ENCODE measurements at regions not wholly inside any gene's neighbourhood (a gene's known extent, or its start where the extent isn't known, plus 50 kb on each side); places are given as distances from the start of the nearest gene placed in this dataset.

DNA sequence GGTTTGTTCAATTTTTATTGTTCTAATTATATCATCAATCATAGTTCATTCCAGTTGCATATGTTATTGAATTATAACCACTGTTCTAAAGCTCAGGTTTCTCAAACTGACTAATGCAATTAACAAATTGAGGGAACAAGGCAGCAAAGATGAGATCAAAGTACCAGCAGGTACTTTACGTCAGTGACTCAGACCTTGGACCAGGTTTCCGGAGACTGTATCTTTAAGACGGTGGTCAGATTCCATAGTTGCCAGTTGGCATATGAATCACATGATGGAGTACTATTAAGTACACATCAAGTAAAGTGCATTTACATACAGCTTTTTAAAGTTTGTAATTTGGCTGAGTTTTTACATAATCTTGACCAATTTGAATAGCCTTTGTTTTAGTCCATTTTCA, 583.6 kb upstream of the ROBO2 start:
- TF ChIP-seq EZH2 (IDR thresholded peaks at IDR 0.05; ENCODE audit: borderline replicate concordance, insufficient read depth, low read depth, low read length, poor library complexity, severe bottlenecking), result no peak
- TF ChIP-seq, protein P1, sequence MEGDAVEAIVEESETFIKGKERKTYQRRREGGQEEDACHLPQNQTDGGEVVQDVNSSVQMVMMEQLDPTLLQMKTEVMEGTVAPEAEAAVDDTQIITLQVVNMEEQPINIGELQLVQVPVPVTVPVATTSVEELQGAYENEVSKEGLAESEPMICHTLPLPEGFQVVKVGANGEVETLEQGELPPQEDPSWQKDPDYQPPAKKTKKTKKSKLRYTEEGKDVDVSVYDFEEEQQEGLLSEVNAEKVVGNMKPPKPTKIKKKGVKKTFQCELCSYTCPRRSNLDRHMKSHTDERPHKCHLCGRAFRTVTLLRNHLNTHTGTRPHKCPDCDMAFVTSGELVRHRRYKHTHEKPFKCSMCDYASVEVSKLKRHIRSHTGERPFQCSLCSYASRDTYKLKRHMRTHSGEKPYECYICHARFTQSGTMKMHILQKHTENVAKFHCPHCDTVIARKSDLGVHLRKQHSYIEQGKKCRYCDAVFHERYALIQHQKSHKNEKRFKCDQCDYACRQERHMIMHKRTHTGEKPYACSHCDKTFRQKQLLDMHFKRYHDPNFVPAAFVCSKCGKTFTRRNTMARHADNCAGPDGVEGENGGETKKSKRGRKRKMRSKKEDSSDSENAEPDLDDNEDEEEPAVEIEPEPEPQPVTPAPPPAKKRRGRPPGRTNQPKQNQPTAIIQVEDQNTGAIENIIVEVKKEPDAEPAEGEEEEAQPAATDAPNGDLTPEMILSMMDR (IDR thresholded peaks at IDR 0.05), result no peak
